ENCODE measurements at regions not wholly inside any gene's neighbourhood (a gene's known extent, or its start where the extent isn't known, plus 50 kb on each side); places are given as distances from the start of the nearest gene placed in this dataset.

DNA sequence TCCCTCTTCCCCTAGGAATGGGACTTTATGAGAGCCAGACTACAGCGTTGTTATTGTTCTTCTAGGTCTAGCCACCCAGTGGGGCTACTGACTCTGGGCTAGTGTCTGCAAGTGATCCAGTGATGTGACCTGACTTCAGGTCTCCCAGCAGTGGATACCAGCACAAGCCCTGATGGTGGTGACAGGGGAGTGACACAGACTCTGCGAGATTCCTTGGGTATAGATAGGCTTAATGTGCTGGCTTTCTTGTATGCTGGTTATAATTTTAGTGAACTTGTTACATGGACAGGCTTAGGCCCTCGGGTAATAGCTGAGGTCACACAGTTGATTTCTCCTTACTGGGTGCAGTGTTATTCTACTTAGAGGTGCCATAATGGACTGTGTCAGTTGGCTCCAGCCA lies 106.9 kb downstream of the TBC1D30 start:
- no peak for TF ChIP-seq CTCF (IDR thresholded peaks at IDR 0.05)
- no peak for TF ChIP-seq POLR2A (IDR thresholded peaks at IDR 0.05)
